H9 (cell line): ENCODE measurements at regions not wholly inside any gene's neighbourhood (a gene's known extent, or its start where the extent isn't known, plus 50 kb on each side); places are given as distances from the start of the nearest gene placed in this dataset.

ENCODE experiments used
- DNase-seq: peaks from one replicate; pipeline ENCODE4 v3.0.0-alpha.2; 2017
- H2AFZ ChIP-seq: one replicate; pipeline ENCODE4 v1.6.1; 2013; ENCODE audit warnings: mild to moderate bottlenecking, low read length, control low read depth, moderate library complexity
- H2AK5ac ChIP-seq: 2 replicates; pipeline ENCODE4 v1.6.1; 2013; ENCODE audit warnings: low read length, control low read depth, mixed read lengths; ENCODE audit not compliant: insufficient read length
- H2BK120ac ChIP-seq: one replicate; pipeline ENCODE4 v1.6.1; 2013; ENCODE audit warnings: low read depth, mild to moderate bottlenecking, low read length, control low read depth, inconsistent platforms; ENCODE audit not compliant: poor library complexity, severe bottlenecking
- H2BK12ac ChIP-seq: 2 replicates; pipeline ENCODE4 v1.6.1; 2013; ENCODE audit warnings: low read length, control low read depth, mixed read lengths, low read depth; ENCODE audit not compliant: insufficient read length
- H2BK15ac ChIP-seq: 2 replicates; pipeline ENCODE4 v1.6.1; 2013; ENCODE audit warnings: low read depth, low read length, control low read depth
- H2BK20ac ChIP-seq: one replicate; pipeline ENCODE4 v1.6.1; 2013; ENCODE audit warnings: low read depth, mild to moderate bottlenecking, low read length, control low read depth, inconsistent platforms; ENCODE audit not compliant: poor library complexity, severe bottlenecking
- H2BK5ac ChIP-seq: 2 replicates; pipeline ENCODE4 v1.6.1; 2013; ENCODE audit warnings: low read length, control low read depth, mixed read lengths; ENCODE audit not compliant: insufficient read length
- H3K14ac ChIP-seq: 2 replicates; pipeline ENCODE4 v1.6.1; 2013; ENCODE audit warnings: low read length, control low read depth; ENCODE audit not compliant: insufficient read depth
- H3K18ac ChIP-seq: 2 replicates; pipeline ENCODE4 v1.6.1; 2013; ENCODE audit warnings: low read depth, mild to moderate bottlenecking, mixed read lengths, low read length, control low read depth; ENCODE audit not compliant: insufficient read length
- H3K23ac ChIP-seq: 2 replicates; pipeline ENCODE4 v1.6.1; 2013; ENCODE audit warnings: low read length, control low read depth, mixed read lengths, low read depth; ENCODE audit not compliant: insufficient read length
- H3K23me2 ChIP-seq: 2 replicates; pipeline ENCODE4 v1.6.1; 2013; ENCODE audit warnings: low read depth, mild to moderate bottlenecking, mixed read lengths, low read length, control low read depth; ENCODE audit not compliant: insufficient read length, poor library complexity, severe bottlenecking
- H3K27ac ChIP-seq: 2 replicates; pipeline ENCODE4 v1.5.1; 2013; ENCODE audit warnings: low read length, control low read depth, mixed read lengths, low read depth; ENCODE audit not compliant: insufficient read length
- H3K27me3 ChIP-seq: 2 replicates; pipeline ENCODE4 v1.6.1; 2013; ENCODE audit warnings: low read length, control low read depth, inconsistent platforms; ENCODE audit not compliant: insufficient read depth
- H3K4ac ChIP-seq: 2 replicates; pipeline ENCODE4 v1.6.1; 2013; ENCODE audit warnings: low read depth, mild to moderate bottlenecking, control low read depth, inconsistent platforms, low read length, moderate library complexity
- H3K4me1 ChIP-seq: 2 replicates; pipeline ENCODE4 v1.6.1; 2013; ENCODE audit warnings: low read length, control low read depth, inconsistent platforms; ENCODE audit not compliant: insufficient read depth
- H3K4me2 ChIP-seq: 2 replicates; pipeline ENCODE4 v1.6.1; 2013; ENCODE audit warnings: low read length, control low read depth, mixed read lengths; ENCODE audit not compliant: insufficient read length, insufficient read depth
- H3K56ac ChIP-seq: 2 replicates; pipeline ENCODE4 v1.6.1; 2013; ENCODE audit warnings: low read depth, mild to moderate bottlenecking, mixed read lengths, low read length, control low read depth; ENCODE audit not compliant: insufficient read length
- H3K79me1 ChIP-seq: 2 replicates; pipeline ENCODE4 v1.6.1; 2013; ENCODE audit warnings: low read depth, mild to moderate bottlenecking, moderate library complexity, low read length, control low read depth, inconsistent platforms; ENCODE audit not compliant: insufficient read depth, poor library complexity, severe bottlenecking
- H3K79me2 ChIP-seq: 2 replicates; pipeline ENCODE4 v1.6.1; 2013; ENCODE audit warnings: low read length, control low read depth, inconsistent platforms; ENCODE audit not compliant: insufficient read depth
- H3K9ac ChIP-seq: 2 replicates; pipeline ENCODE4 v1.6.1; 2013; ENCODE audit warnings: low read length, control low read depth, mixed read lengths; ENCODE audit not compliant: insufficient read length; ENCODE audit errors: extremely low read depth
- H3K9me3 ChIP-seq: one replicate; pipeline ENCODE4 v1.6.1; 2013; ENCODE audit warnings: low read depth, low read length, inconsistent platforms; ENCODE audit not compliant: control insufficient read depth
- H3T11ph ChIP-seq: one replicate; pipeline ENCODE4 v1.6.1; 2013; ENCODE audit warnings: mild to moderate bottlenecking, low read length, control low read depth, inconsistent platforms
- H4K20me1 ChIP-seq: one replicate; pipeline ENCODE4 v1.6.1; 2013; ENCODE audit not compliant: control insufficient read depth, insufficient read length, insufficient read depth
- H4K5ac ChIP-seq: 2 replicates; pipeline ENCODE4 v1.6.1; 2013; ENCODE audit warnings: low read depth, mild to moderate bottlenecking, mixed read lengths, low read length, control low read depth; ENCODE audit not compliant: insufficient read length
- H4K8ac ChIP-seq: replicated peaks from 2 replicates; pipeline ENCODE4 v1.6.1; 2013; ENCODE audit warnings: low read length, control low read depth, mixed read lengths, low read depth; ENCODE audit not compliant: insufficient read length
- H4K91ac ChIP-seq: 2 replicates; pipeline ENCODE4 v1.6.1; 2013; ENCODE audit warnings: low read depth, mild to moderate bottlenecking, moderate library complexity, mixed read lengths, low read length, control low read depth; ENCODE audit not compliant: insufficient read length
- H3K27ac Mint-ChIP-seq, 3 experiments: 2 replicates in 2 of 3; 3 replicates in 1 of 3; pipeline ENCODE4 v1.8.0; 2020 to 2021; ENCODE audit warnings: mixed read lengths in 3 of 3, mild to moderate bottlenecking in 1 of 3, moderate library complexity in 1 of 3
- H3K27me3 Mint-ChIP-seq: 2 replicates; pipeline ENCODE4 v1.8.0; 2021; ENCODE audit warnings: low read depth, mild to moderate bottlenecking, moderate library complexity, mixed read lengths
- H3K36me3 Mint-ChIP-seq, 3 experiments: 2 replicates in 2 of 3; 3 replicates in 1 of 3; pipeline ENCODE4 v1.8.0; 2020 to 2021; ENCODE audit warnings: low read depth in 3 of 3, mixed read lengths in 3 of 3; ENCODE audit not compliant: insufficient read depth in 1 of 3
- H3K4me1 Mint-ChIP-seq, 2 experiments: 2 replicates each; pipeline ENCODE4 v1.8.0; 2020; ENCODE audit warnings: mixed read lengths in 2 of 2
- H3K4me3 Mint-ChIP-seq, 2 experiments: 2 replicates in 1 of 2; 3 replicates in 1 of 2; pipeline ENCODE4 v1.8.0; 2020 to 2021; ENCODE audit warnings: mild to moderate bottlenecking in 2 of 2, mixed read lengths in 2 of 2, moderate library complexity in 1 of 2
- H3K9me3 Mint-ChIP-seq, 2 experiments: 2 replicates in 1 of 2; 3 replicates in 1 of 2; pipeline ENCODE4 v1.8.0; 2020; ENCODE audit warnings: mild to moderate bottlenecking in 2 of 2, mixed read lengths in 2 of 2, moderate library complexity in 1 of 2
- CTCF ChIP-seq: fragments of 200-600 bp; sonication (generic); conservative IDR thresholded peaks from 3 replicates; pipeline ENCODE4 v1.8.0; 2021; ENCODE audit warnings: antibody characterized with exemption, mild to moderate bottlenecking
- WGBS: extraction: QIAGEN DNeasy Blood & Tissue Kit; methylation state at CpG from one replicate; pipeline ENCODE4 v1.1.7; 2013; ENCODE audit warnings: missing lambda C conversion rate, low lambda C conversion rate, mixed read lengths; ENCODE audit not compliant: insufficient read length; ENCODE audit errors: extremely low coverage; 5-methylcytosine and 5-hydroxymethylcytosine counted together

GRCh38 chr2:239598732-239599090 is 197.9 kb upstream of the HDAC4 start:
- H3K27me3 Mint-ChIP-seq: peaks cover 38% of the 10 kb centered on the region
- H3K36me3 Mint-ChIP-seq: peaks cover 0 to 2% (median 0%) of the 10 kb centered on the region in 3 experiments; a peak in 2 of 7 replicates
- WGBS: no CpG with 5 or more reads among the region's 5 CpGs

More at GRCh38 chr2:239598732-239599090, 197.9 kb upstream of the HDAC4 start:
- H3T11ph ChIP-seq: no peak overlapping the region
- no peaks in the 10 kb centered on the region for H3K4me1 ChIP-seq
- H3K56ac ChIP-seq: no peak overlapping the region
- no peaks in the 10 kb centered on the region for H3K27me3 ChIP-seq
- no peaks in the 10 kb centered on the region for H3K79me2 ChIP-seq
- no peaks in the 10 kb centered on the region for H3K79me1 ChIP-seq
- no peak overlapping the region for H2AK5ac ChIP-seq
- H3K18ac ChIP-seq: no peak overlapping the region
- Mint-ChIP-seq H3K4me1 (peaks cover 27% of the 10 kb centered on the region in 2 experiments), H3K4me3 (no peak overlapping the region), H3K9me3 (peaks cover 0 to 8% of the 10 kb centered on the region in 2 experiments; a peak in 4 of 5 replicates), H3K27ac (no peak overlapping the region)
- no peak overlapping the region; the same call in 1 of the 2 replicates for H3K14ac ChIP-seq
- H3K9ac ChIP-seq: no peak overlapping the region
- no peak overlapping the region for H2BK15ac ChIP-seq
- no peaks in the 10 kb centered on the region for H4K20me1 ChIP-seq
- no peaks in the 10 kb centered on the region for H3K9me3 ChIP-seq
- H2BK5ac ChIP-seq: no peak overlapping the region
- H4K91ac ChIP-seq: no peak overlapping the region
- no peak overlapping the region for H2BK120ac ChIP-seq
- H4K5ac ChIP-seq: no peak overlapping the region
- no peak overlapping the region for H4K8ac ChIP-seq
- H3K4me2 ChIP-seq: no peak overlapping the region
- no peak overlapping the region for H2AFZ ChIP-seq
- no peak overlapping the region for H2BK12ac ChIP-seq
- H3K27ac ChIP-seq: no peak overlapping the region
- TF ChIP-seq CTCF: no peak
- no peak overlapping the region for H2BK20ac ChIP-seq
- H3K23ac ChIP-seq: no peak overlapping the region
- DNase-seq: peak; percentile 15
- H3K23me2 ChIP-seq: no peaks in the 10 kb centered on the region
- no peak overlapping the region for H3K4ac ChIP-seq
